ENCODE measurements at regions not wholly inside any gene's neighbourhood (a gene's known extent, or its start where the extent isn't known, plus 50 kb on each side); places are given as distances from the start of the nearest gene placed in this dataset.

- TF ChIP-seq CTCF (IDR thresholded peaks at IDR 0.05; ENCODE audit: low read length): no peak
- TF ChIP-seq EZH2 (IDR thresholded peaks at IDR 0.05; ENCODE audit: borderline replicate concordance, low read length): no peak
Observed at GRCh38 chr18:59846814-59847490, 52.8 kb upstream of the PMAIP1 start.
